HG02623 (cell line): ENCODE measurements at regions not wholly inside any gene's neighbourhood (a gene's known extent, or its start where the extent isn't known, plus 50 kb on each side); places are given as distances from the start of the nearest gene placed in this dataset.

Experiments
- ATAC-seq: cut with Tn5 transposase; IDR thresholded peaks from one replicate; pipeline ENCODE4 v1.9.1; 2021; ENCODE audit warnings: moderate library complexity; ENCODE audit not compliant: unreplicated experiment

- no peak for ATAC-seq
These were observed 201.7 kb upstream of the ADARB2 start for GRCh38 chr10:1939016-1939415.

GRCh38 chr10:1938317-1938716 is 201.0 kb upstream of the ADARB2 start:
- ATAC-seq = no peak

- ATAC-seq = no peak
These were observed 198.6 kb upstream of the ADARB2 start for GRCh38 chr10:1935912-1936311.

GRCh38 chr10:1933215-1933614 is 195.9 kb upstream of the ADARB2 start:
- no peak for ATAC-seq

- ATAC-seq = no peak
These were observed 195.4 kb upstream of the ADARB2 start for GRCh38 chr10:1932692-1933094.

GRCh38 chr10:1928606-1929005 is 191.3 kb upstream of the ADARB2 start:
- no peak for ATAC-seq

GRCh38 chr10:1923998-1924397 is 186.7 kb upstream of the ADARB2 start:
- no peak for ATAC-seq

GRCh38 chr10:1923586-1923985 is 186.3 kb upstream of the ADARB2 start:
- ATAC-seq = no peak

- ATAC-seq = no peak
These were observed 183.6 kb upstream of the ADARB2 start for GRCh38 chr10:1920941-1921340.

GRCh38 chr10:1920127-1920526 is 182.8 kb upstream of the ADARB2 start:
- no peak for ATAC-seq

- ATAC-seq = no peak
These were observed 174.4 kb upstream of the ADARB2 start for GRCh38 chr10:1911771-1912170.

GRCh38 chr10:1903982-1904381 is 166.7 kb upstream of the ADARB2 start:
- no peak for ATAC-seq

- ATAC-seq = no peak
These were observed 158.8 kb upstream of the ADARB2 start for GRCh38 chr10:1896153-1896552.

- no peak for ATAC-seq
These were observed 158.4 kb upstream of the ADARB2 start for GRCh38 chr10:1895691-1896090.

- ATAC-seq = no peak
These were observed 157.6 kb upstream of the ADARB2 start for GRCh38 chr10:1894912-1895311.

GRCh38 chr10:1893941-1894340 is 156.6 kb upstream of the ADARB2 start:
- ATAC-seq = no peak

GRCh38 chr10:1886039-1886438 is 148.7 kb upstream of the ADARB2 start:
- ATAC-seq = no peak

- no peak for ATAC-seq
These were observed 145.4 kb upstream of the ADARB2 start for GRCh38 chr10:1882728-1883127.

GRCh38 chr10:1882180-1882579 is 144.9 kb upstream of the ADARB2 start:
- no peak for ATAC-seq

GRCh38 chr10:1881636-1882035 is 144.3 kb upstream of the ADARB2 start:
- no peak for ATAC-seq

GRCh38 chr10:1874533-1874932 is 137.2 kb upstream of the ADARB2 start:
- ATAC-seq = no peak

- ATAC-seq = no peak
These were observed 136.5 kb upstream of the ADARB2 start for GRCh38 chr10:1873661-1874315.

GRCh38 chr10:1872151-1872726 is 134.9 kb upstream of the ADARB2 start:
- no peak for ATAC-seq
